HEK293 (cell line): ENCODE measurements at regions not wholly inside any gene's neighbourhood (a gene's known extent, or its start where the extent isn't known, plus 50 kb on each side); places are given as distances from the start of the nearest gene placed in this dataset.

Source experiments
- CTCF ChIA-PET: fragments of 350-600 bp; formaldehyde crosslinking; extraction: SDS; loops from one replicate; lab custom pipeline; 2021; ENCODE audit warnings: antibody characterized with exemption; lab: Yijun Ruan, JAX
- POLR2A ChIA-PET: fragments of 300-600 bp; formaldehyde crosslinking; extraction: SDS; loops from one replicate; lab custom pipeline; 2020; ENCODE audit warnings: antibody characterized with exemption, inconsistent platforms; lab: Yijun Ruan, JAX
- H3K27ac ChIP-seq: fragments of 200-500 bp; sonication (Bioruptor generic); 2 replicates; pipeline ENCODE4 v1.5.1; 2014; ENCODE audit warnings: low read depth, low read length, control low read depth, inconsistent platforms; ENCODE audit errors: extremely low read depth
- H3K36me3 ChIP-seq, 2 experiments: fragments of 200-500 bp in 1 of 2; sonication (Bioruptor generic) in 1 of 2; 1 replicate in 1 of 2; 2 replicates in 1 of 2; pipeline ENCODE4 v1.5.1; 2014 to 2017; ENCODE audit warnings: inconsistent platforms in 2 of 2, low read length in 2 of 2; ENCODE audit not compliant: control insufficient read depth in 2 of 2, insufficient read depth in 1 of 2
- H3K4me1 ChIP-seq: fragments of 200-500 bp; sonication (Bioruptor generic); 2 replicates; pipeline ENCODE4 v1.5.1; 2014; ENCODE audit warnings: mild to moderate bottlenecking, low read length, inconsistent platforms; ENCODE audit not compliant: control insufficient read depth, insufficient read depth
- H3K4me3 ChIP-seq: 2 replicates; pipeline ENCODE4 v1.5.1; 2011; ENCODE audit warnings: low read depth, mild to moderate bottlenecking, control low read depth, low read length, moderate library complexity
- H3K9me3 ChIP-seq: fragments of 200-500 bp; sonication (Bioruptor generic); 2 replicates; pipeline ENCODE4 v1.5.1; 2014; ENCODE audit warnings: low read depth, low read length, inconsistent platforms; ENCODE audit not compliant: control insufficient read depth, insufficient read depth
- GFI1B ChIP-seq: fragments of 450-650 bp; formaldehyde crosslinking; IDR thresholded peaks from 2 replicates; pipeline ENCODE4 v1.5.1; 2016; ENCODE audit warnings: missing biosample characterization, missing genetic modification characterization
- GLIS1 ChIP-seq: fragments of 450-650 bp; formaldehyde crosslinking; IDR thresholded peaks from 2 replicates; pipeline ENCODE4 v1.5.1; 2016; ENCODE audit warnings: missing biosample characterization, missing genetic modification characterization
- SCRT2 ChIP-seq: fragments of 450-650 bp; formaldehyde crosslinking; IDR thresholded peaks from 2 replicates; pipeline ENCODE4 v1.5.1; 2016; ENCODE audit warnings: missing biosample characterization, missing genetic modification characterization
- SP7 ChIP-seq: fragments of 450-650 bp; formaldehyde crosslinking; IDR thresholded peaks from 2 replicates; pipeline ENCODE4 v1.5.1; 2016; ENCODE audit warnings: missing biosample characterization, missing genetic modification characterization
- ZNF114 ChIP-seq: fragments of 450-650 bp; formaldehyde crosslinking; IDR thresholded peaks from 2 replicates; pipeline ENCODE4 v1.5.0; 2017; ENCODE audit warnings: missing biosample characterization, missing genetic modification characterization
- ZNF157 ChIP-seq: fragments of 450-650 bp; formaldehyde crosslinking; IDR thresholded peaks from 2 replicates; pipeline ENCODE4 v1.5.1; 2016; ENCODE audit warnings: missing biosample characterization, missing genetic modification characterization
- ZNF169 ChIP-seq: fragments of 450-650 bp; formaldehyde crosslinking; IDR thresholded peaks from 2 replicates; pipeline ENCODE4 v1.5.1; 2016; ENCODE audit warnings: missing biosample characterization, missing genetic modification characterization
- ZNF2 ChIP-seq: fragments of 450-650 bp; formaldehyde crosslinking; IDR thresholded peaks from 2 replicates; pipeline ENCODE4 v1.5.1; 2016; ENCODE audit warnings: missing biosample characterization, missing genetic modification characterization
- ZNF202 ChIP-seq: fragments of 450-650 bp; formaldehyde crosslinking; IDR thresholded peaks from 2 replicates; pipeline ENCODE4 v1.5.1; 2016; ENCODE audit warnings: missing biosample characterization, missing genetic modification characterization, borderline replicate concordance
- ZNF221 ChIP-seq: fragments of 450-650 bp; formaldehyde crosslinking; IDR thresholded peaks from 2 replicates; pipeline ENCODE4 v1.5.1; 2017; ENCODE audit warnings: missing biosample characterization, missing genetic modification characterization, borderline replicate concordance
- ZNF37A ChIP-seq: fragments of 450-650 bp; IDR thresholded peaks from 2 replicates; pipeline ENCODE4 v1.5.1; 2018; ENCODE audit warnings: missing biosample characterization, missing genetic modification characterization
- ZNF416 ChIP-seq: fragments of 450-650 bp; formaldehyde crosslinking; IDR thresholded peaks from 2 replicates; pipeline ENCODE4 v1.5.1; 2016; ENCODE audit warnings: missing biosample characterization, missing genetic modification characterization
- ZNF830 ChIP-seq: fragments of 450-650 bp; IDR thresholded peaks from 2 replicates; pipeline ENCODE4 v1.5.0; 2018; ENCODE audit warnings: missing biosample characterization, missing genetic modification characterization, low read depth, mild to moderate bottlenecking, moderate library complexity
- ZNF843 ChIP-seq: fragments of 450-650 bp; formaldehyde crosslinking; IDR thresholded peaks from 2 replicates; pipeline ENCODE4 v1.5.1; 2016; ENCODE audit warnings: missing biosample characterization, missing genetic modification characterization
- ZSCAN30 ChIP-seq: fragments of 450-650 bp; IDR thresholded peaks from 2 replicates; pipeline ENCODE4 v1.5.1; 2018; ENCODE audit warnings: missing biosample characterization, mild to moderate bottlenecking, missing genetic modification characterization, moderate library complexity
- TF ChIP-seq, protein P1 (sequence below): fragments of 450-650 bp; formaldehyde crosslinking; IDR thresholded peaks from 2 replicates; pipeline ENCODE4 v1.5.1; 2017; ENCODE audit warnings: missing biosample characterization, missing genetic modification characterization
- TF ChIP-seq, protein P2 (sequence below): fragments of 450-650 bp; formaldehyde crosslinking; IDR thresholded peaks from 2 replicates; pipeline ENCODE4 v1.5.1; 2016; ENCODE audit warnings: missing biosample characterization, missing genetic modification characterization
- TF ChIP-seq, protein P3 (sequence below): fragments of 450-650 bp; formaldehyde crosslinking; IDR thresholded peaks from 2 replicates; pipeline ENCODE4 v1.5.1; 2016; ENCODE audit warnings: missing biosample characterization, missing genetic modification characterization

DNA sequence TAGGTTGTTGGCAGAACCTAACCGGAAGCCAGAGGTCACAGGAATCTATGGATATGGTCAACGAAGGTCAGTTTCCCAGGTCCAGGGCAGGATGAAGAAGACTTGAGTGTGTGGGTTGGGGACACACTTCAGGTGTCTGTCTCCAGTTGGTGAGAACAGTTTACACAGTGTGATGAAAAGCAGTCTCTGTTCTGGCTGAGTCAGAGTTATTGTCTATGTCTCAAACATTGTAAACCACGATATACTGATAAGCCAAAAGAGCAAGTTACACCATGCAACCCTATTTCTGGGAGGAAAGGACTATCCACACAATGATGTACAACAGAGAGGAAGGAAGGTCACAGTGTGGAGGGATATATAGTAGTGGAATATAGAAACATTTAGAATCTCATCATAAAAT, 187.1 kb upstream of the C1QTNF7 start:
- ChIA-PET POLR2A (no interaction called here), CTCF (no interaction called here)
- no peaks in the 10 kb centered on the region for H3K36me3 ChIP-seq
- no peaks in the 10 kb centered on the region for H3K9me3 ChIP-seq
- H3K4me1 ChIP-seq: no peaks in the 10 kb centered on the region
- H3K4me3 ChIP-seq: no peak overlapping the region
- H3K27ac ChIP-seq: no peak overlapping the region
- TF ChIP-seq ZSCAN30 (tag by site-specific recombination) (no peak), ZNF843 (tag by site-specific recombination) (no peak), SP7 (no peak), ZNF157 (no peak), ZNF221 (tag by site-specific recombination) (no peak)
- TF ChIP-seq, protein P1, sequence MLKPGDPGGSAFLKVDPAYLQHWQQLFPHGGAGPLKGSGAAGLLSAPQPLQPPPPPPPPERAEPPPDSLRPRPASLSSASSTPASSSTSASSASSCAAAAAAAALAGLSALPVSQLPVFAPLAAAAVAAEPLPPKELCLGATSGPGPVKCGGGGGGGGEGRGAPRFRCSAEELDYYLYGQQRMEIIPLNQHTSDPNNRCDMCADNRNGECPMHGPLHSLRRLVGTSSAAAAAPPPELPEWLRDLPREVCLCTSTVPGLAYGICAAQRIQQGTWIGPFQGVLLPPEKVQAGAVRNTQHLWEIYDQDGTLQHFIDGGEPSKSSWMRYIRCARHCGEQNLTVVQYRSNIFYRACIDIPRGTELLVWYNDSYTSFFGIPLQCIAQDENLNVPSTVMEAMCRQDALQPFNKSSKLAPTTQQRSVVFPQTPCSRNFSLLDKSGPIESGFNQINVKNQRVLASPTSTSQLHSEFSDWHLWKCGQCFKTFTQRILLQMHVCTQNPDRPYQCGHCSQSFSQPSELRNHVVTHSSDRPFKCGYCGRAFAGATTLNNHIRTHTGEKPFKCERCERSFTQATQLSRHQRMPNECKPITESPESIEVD (tag by site-specific recombination): no peak

DNA sequence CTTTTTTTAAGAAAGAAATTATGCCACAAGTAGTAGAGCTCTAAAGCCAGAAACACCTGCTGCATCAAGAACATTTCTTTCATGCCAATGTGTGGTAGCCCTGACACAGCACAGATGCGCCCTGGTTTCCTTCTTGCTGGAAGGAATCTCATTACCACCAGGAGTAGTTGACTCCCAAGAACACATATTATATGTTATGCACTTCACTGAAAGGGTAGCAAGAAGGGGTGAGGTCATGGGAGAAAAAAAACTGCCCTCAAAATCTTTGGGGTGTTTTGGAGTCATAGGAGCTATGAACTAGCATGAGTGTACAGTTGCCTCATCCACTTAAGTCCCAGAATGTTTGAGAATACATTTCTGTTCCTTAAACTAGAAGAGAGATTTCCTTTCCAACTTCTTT, 185.8 kb upstream of the C1QTNF7 start:
- no peaks in the 10 kb centered on the region for H3K9me3 ChIP-seq
- ChIA-PET POLR2A (no interaction called here), CTCF (interaction anchor here (0.5 kb wide), 1 partner anchor 8 kb away, joined by 3 read pairs; no protein-coding TSS in a partner anchor)
- H3K4me3 ChIP-seq: no peak overlapping the region
- H3K36me3 ChIP-seq: no peaks in the 10 kb centered on the region
- H3K27ac ChIP-seq: no peak overlapping the region
- H3K4me1 ChIP-seq: no peaks in the 10 kb centered on the region
- TF ChIP-seq ZNF2 (tag by site-specific recombination) (no peak), ZNF114 (tag by site-specific recombination) (no peak), SCRT2 (tag by site-specific recombination) (no peak), ZNF830 (tag by site-specific recombination) (no peak), ZNF169 (tag by site-specific recombination) (no peak), ZNF37A (no peak), ZNF416 (no peak), ZNF202 (no peak), GFI1B (no peak)
- TF ChIP-seq, protein P2, sequence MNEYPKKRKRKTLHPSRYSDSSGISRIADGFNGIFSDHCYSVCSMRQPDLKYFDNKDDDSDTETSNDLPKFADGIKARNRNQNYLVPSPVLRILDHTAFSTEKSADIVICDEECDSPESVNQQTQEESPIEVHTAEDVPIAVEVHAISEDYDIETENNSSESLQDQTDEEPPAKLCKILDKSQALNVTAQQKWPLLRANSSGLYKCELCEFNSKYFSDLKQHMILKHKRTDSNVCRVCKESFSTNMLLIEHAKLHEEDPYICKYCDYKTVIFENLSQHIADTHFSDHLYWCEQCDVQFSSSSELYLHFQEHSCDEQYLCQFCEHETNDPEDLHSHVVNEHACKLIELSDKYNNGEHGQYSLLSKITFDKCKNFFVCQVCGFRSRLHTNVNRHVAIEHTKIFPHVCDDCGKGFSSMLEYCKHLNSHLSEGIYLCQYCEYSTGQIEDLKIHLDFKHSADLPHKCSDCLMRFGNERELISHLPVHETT (tag by site-specific recombination): no peak
- TF ChIP-seq, protein P3, sequence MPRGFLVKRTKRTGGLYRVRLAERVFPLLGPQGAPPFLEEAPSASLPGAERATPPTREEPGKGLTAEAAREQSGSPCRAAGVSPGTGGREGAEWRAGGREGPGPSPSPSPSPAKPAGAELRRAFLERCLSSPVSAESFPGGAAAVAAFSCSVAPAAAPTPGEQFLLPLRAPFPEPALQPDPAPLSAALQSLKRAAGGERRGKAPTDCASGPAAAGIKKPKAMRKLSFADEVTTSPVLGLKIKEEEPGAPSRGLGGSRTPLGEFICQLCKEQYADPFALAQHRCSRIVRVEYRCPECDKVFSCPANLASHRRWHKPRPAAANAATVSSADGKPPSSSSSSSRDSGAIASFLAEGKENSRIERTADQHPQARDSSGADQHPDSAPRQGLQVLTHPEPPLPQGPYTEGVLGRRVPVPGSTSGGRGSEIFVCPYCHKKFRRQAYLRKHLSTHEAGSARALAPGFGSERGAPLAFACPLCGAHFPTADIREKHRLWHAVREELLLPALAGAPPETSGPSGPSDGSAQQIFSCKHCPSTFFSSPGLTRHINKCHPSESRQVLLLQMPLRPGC (tag by site-specific recombination): no peak

DNA sequence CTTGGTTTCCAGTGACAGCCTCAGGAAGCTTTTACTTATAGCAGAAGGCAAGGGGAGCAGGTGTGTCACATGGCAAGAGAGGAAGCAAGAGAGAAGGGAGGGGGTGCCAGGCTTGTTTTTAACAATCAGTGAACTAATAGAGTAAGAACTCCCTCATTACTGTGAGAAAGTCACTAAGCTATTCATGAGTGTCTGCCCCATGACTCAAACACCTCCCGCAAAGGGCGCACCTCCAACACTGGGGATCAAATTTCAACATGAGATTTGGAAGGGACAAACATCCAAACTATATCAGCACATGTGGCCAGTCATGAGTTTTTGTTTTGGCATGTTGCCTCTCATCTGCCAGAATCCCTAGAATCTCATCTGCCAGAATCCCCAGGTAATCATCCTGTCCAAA, 183.5 kb upstream of the C1QTNF7 start:
- Histone ChIP-seq H3K9me3 (no peaks in the 10 kb centered on the region), H3K4me1 (no peaks in the 10 kb centered on the region), H3K27ac (no peak overlapping the region), H3K36me3 (no peaks in the 10 kb centered on the region), H3K4me3 (no peak overlapping the region)
- POLR2A ChIA-PET: no interaction called here
- CTCF ChIA-PET: no interaction called here
- TF ChIP-seq SCRT2 (tag by site-specific recombination) (no peak), GLIS1 (tag by site-specific recombination) (peak; percentile 90)
